CD4-positive, alpha-beta T cell (primary cell): ENCODE measurements at regions not wholly inside any gene's neighbourhood (a gene's known extent, or its start where the extent isn't known, plus 50 kb on each side); places are given as distances from the start of the nearest gene placed in this dataset.

Source experiments
- ATAC-seq: fragments of 200-7000 bp; cut with Tn5 transposase; one replicate; pipeline ENCODE4 v1.10.0; 2022; ENCODE audit warnings: mild to moderate bottlenecking; ENCODE audit not compliant: poor library complexity
- CTCF ChIA-PET: fragments of 350-600 bp; sonication (Branson Sonifier 250); formaldehyde crosslinking; loops from one replicate; lab custom pipeline; 2021; ENCODE audit warnings: antibody characterized with exemption, inconsistent platforms; lab: Charles Lee
- POLR2A ChIA-PET: fragments of 350-600 bp; sonication (Branson Sonifier 250); formaldehyde crosslinking; loops from one replicate; lab custom pipeline; 2021; ENCODE audit warnings: antibody characterized with exemption, inconsistent platforms; lab: Charles Lee
- DNase-seq, 14 experiments: peaks; one replicate each; pipeline ENCODE4 v3.0.0-alpha.2; 2013 to 2020; ENCODE audit warnings: mixed read lengths in 2 of 14
- H3K27ac ChIP-seq, 2 donors: one replicate each; pipeline versions ENCODE4 v1.5.1 to v1.7.0; 2013; ENCODE audit warnings: low read length in 2 of 2, low read depth in 1 of 2, mild to moderate bottlenecking in 1 of 2
- H3K27me3 ChIP-seq, 2 experiments: 1 replicate in 1 of 2; 2 replicates in 1 of 2; pipeline versions ENCODE4 v1.6.1 to v1.7.0; 2013; ENCODE audit warnings: low read length in 2 of 2, control low read depth in 1 of 2, mild to moderate bottlenecking in 1 of 2, moderate library complexity in 1 of 2; ENCODE audit not compliant: insufficient read depth in 2 of 2, control insufficient read depth in 1 of 2
- H3K36me3 ChIP-seq: one replicate; pipeline ENCODE4 v1.6.1; 2013; ENCODE audit warnings: low read length, control low read depth; ENCODE audit not compliant: insufficient read depth
- H3K4me1 ChIP-seq: one replicate; pipeline ENCODE4 v1.6.1; 2013; ENCODE audit warnings: low read length, control low read depth; ENCODE audit not compliant: insufficient read depth
- H3K4me3 ChIP-seq: one replicate; pipeline ENCODE4 v1.5.1; 2013; ENCODE audit warnings: mild to moderate bottlenecking, low read length, moderate library complexity
- H3K9me3 ChIP-seq, 2 experiments: 1 replicate in 1 of 2; 2 replicates in 1 of 2; pipeline versions ENCODE4 v1.6.1 to v1.7.0; 2013; ENCODE audit warnings: low read length in 2 of 2, mild to moderate bottlenecking in 2 of 2, control low read depth in 1 of 2, moderate library complexity in 1 of 2; ENCODE audit not compliant: control insufficient read depth in 1 of 2, insufficient read depth in 1 of 2
- H3K27ac Mint-ChIP-seq: one replicate; pipeline ENCODE4 v1.8.0; 2020; ENCODE audit warnings: mixed read lengths
- H3K27me3 Mint-ChIP-seq: one replicate; pipeline ENCODE4 v1.8.0; 2021; ENCODE audit warnings: mixed read lengths
- H3K36me3 Mint-ChIP-seq: one replicate; pipeline ENCODE4 v1.8.0; 2021; ENCODE audit warnings: low read depth, mixed read lengths
- H3K4me1 Mint-ChIP-seq: one replicate; pipeline ENCODE4 v1.8.0; 2021; ENCODE audit warnings: low read depth, mixed read lengths
- H3K4me3 Mint-ChIP-seq: one replicate; pipeline ENCODE4 v1.8.0; 2020; ENCODE audit warnings: mild to moderate bottlenecking, mixed read lengths
- H3K9me3 Mint-ChIP-seq: one replicate; pipeline ENCODE4 v1.8.0; 2020; ENCODE audit warnings: mixed read lengths
- intact Hi-C, 2 experiments: fragments of 100-400 bp; cut with DNase I in 1 of 2; cut with micrococcal nuclease in 1 of 2; formaldehyde crosslinking; loops; one replicate each; pipeline versions ENCODE4 v1.15.1 to v1.9.0; 2023 to 2025; cut with DNase I, micrococcal nuclease
- TF ChIP-seq, protein P1 (sequence below): fragments of 200-600 bp; IDR thresholded peaks from one replicate; pipeline ENCODE4 v1.8.0; 2022; ENCODE audit warnings: antibody characterized with exemption, mild to moderate bottlenecking

DNA sequence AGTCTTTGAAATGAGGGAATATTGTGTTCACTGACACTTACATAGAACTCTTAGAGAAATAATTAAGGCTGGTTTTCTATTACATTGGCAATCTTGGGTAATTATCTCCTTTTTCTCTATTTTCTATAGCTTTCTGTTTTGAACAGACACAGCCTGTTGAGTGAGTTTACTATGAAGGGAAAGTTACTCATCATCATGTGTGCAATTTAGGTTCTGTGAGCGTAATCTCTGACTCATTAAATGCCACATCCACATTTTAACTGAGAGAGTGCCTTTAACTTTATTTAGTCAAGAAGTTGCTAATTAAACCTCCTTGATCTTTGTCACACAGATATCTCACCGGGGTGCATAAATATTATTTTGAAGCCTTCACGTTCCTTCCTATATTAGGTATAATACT, 174.0 kb upstream of the SLC8A1 start:
- Mint-ChIP-seq H3K4me3 (no peak overlapping the region), H3K9me3 (no peaks in the 10 kb centered on the region), H3K36me3 (no peaks in the 10 kb centered on the region), H3K4me1 (no peaks in the 10 kb centered on the region), H3K27ac (no peak overlapping the region), H3K27me3 (no peaks in the 10 kb centered on the region)
- POLR2A ChIA-PET: no interaction called here
- Histone ChIP-seq H3K4me1 (no peaks in the 10 kb centered on the region), H3K27ac (no peak overlapping the region), H3K9me3 (no peaks in the 10 kb centered on the region), H3K36me3 (no peaks in the 10 kb centered on the region), H3K27me3 (no peaks in the 10 kb centered on the region), H3K4me3 (no peak overlapping the region)
- peak in 2 of 14 experiments; percentile 1 to 19 for DNase-seq
- intact Hi-C loops: no loop called here
- TF ChIP-seq, protein P1, sequence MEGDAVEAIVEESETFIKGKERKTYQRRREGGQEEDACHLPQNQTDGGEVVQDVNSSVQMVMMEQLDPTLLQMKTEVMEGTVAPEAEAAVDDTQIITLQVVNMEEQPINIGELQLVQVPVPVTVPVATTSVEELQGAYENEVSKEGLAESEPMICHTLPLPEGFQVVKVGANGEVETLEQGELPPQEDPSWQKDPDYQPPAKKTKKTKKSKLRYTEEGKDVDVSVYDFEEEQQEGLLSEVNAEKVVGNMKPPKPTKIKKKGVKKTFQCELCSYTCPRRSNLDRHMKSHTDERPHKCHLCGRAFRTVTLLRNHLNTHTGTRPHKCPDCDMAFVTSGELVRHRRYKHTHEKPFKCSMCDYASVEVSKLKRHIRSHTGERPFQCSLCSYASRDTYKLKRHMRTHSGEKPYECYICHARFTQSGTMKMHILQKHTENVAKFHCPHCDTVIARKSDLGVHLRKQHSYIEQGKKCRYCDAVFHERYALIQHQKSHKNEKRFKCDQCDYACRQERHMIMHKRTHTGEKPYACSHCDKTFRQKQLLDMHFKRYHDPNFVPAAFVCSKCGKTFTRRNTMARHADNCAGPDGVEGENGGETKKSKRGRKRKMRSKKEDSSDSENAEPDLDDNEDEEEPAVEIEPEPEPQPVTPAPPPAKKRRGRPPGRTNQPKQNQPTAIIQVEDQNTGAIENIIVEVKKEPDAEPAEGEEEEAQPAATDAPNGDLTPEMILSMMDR: no peak
- ATAC-seq: no peak
- CTCF ChIA-PET: no interaction called here

DNA sequence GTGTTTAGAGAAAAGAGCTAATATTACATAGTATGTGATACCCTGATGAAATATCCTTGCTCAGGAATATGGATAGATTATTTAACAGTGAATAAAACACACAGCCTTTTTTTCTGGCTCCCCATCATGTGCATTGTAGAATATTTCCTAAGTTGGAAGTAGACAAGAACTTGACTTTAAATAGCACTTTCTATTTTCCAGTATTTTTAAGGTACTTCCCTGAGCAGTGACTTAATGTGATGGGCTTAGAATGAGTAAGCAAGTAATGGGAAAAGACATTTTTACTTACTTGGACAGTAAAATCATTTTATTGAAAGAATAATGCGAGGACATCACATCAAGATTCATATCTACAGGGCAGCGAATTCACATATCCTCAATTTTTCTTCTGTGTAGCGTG, 176.7 kb upstream of the SLC8A1 start:
- ATAC-seq (no peak), DNase-seq (no peak)
- TF ChIP-seq, protein P1: no peak
- Histone ChIP-seq H3K4me3 (no peak overlapping the region), H3K27me3 (no peaks in the 10 kb centered on the region), H3K36me3 (no peaks in the 10 kb centered on the region), H3K4me1 (no peaks in the 10 kb centered on the region), H3K27ac (no peak overlapping the region), H3K9me3 (no peaks in the 10 kb centered on the region)
- Mint-ChIP-seq H3K4me1 (no peaks in the 10 kb centered on the region), H3K27ac (no peak overlapping the region), H3K4me3 (no peak overlapping the region), H3K9me3 (no peaks in the 10 kb centered on the region), H3K27me3 (no peaks in the 10 kb centered on the region), H3K36me3 (no peaks in the 10 kb centered on the region)
- CTCF ChIA-PET: no interaction called here
- intact Hi-C loops: no loop called here
- POLR2A ChIA-PET: no interaction called here

DNA sequence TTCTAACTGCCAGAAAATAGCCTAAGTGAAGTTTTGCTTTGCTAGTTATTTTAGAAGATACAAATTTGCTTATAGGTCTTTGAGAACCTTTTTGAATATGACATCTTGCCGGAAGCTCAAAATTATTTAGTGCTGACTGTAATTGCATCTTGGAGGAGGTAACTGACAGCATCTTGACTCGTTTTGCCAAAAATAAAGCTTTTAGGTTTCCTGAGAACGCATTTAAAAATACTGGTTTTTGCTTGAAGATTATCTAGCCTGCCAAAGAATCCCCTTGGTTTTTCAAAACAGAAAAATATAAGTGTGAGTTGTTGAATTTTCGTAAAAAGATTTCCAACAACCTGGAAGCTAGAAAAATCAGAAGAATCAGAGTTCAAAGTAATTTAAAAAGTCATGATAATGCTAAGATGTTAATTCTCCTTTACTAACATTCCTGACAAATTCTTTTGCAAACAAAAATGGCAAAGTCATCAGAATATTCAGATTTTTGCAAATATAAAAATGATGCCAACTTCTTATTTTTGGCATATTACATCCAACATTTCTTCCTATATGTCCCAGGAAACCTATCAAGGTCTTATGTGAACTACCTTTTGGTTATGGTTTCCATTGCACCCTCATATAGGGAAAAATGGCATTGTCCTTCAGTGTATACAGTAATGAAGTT, 178.0 kb upstream of the SLC8A1 start:
- Histone ChIP-seq H3K36me3 (no peaks in the 10 kb centered on the region), H3K9me3 (no peaks in the 10 kb centered on the region), H3K27me3 (no peaks in the 10 kb centered on the region), H3K27ac (no peak overlapping the region), H3K4me3 (no peak overlapping the region), H3K4me1 (no peaks in the 10 kb centered on the region)
- intact Hi-C loops: no loop called here
- Mint-ChIP-seq H3K36me3 (no peaks in the 10 kb centered on the region), H3K4me3 (no peak overlapping the region), H3K4me1 (no peaks in the 10 kb centered on the region), H3K27me3 (no peaks in the 10 kb centered on the region), H3K9me3 (no peaks in the 10 kb centered on the region), H3K27ac (no peak overlapping the region)
- no peak for ATAC-seq
- CTCF ChIA-PET: no interaction called here
- POLR2A ChIA-PET: no interaction called here
- DNase-seq: no peak
- TF ChIP-seq, protein P1: no peak
